GM21447 (cell line): ENCODE measurements at regions not wholly inside any gene's neighbourhood (a gene's known extent, or its start where the extent isn't known, plus 50 kb on each side); places are given as distances from the start of the nearest gene placed in this dataset.
"Not testable (repeated sequence)": the region's sequence is repeated elsewhere in the genome, so short reads cannot be mapped to it uniquely, and the experiment has no call there.

ENCODE experiments used
- ATAC-seq: cut with Tn5 transposase; IDR thresholded peaks from one replicate; pipeline ENCODE4 v1.9.1; 2021; ENCODE audit not compliant: unreplicated experiment

GRCh38 chr4:112770114-112770513 is 133.2 kb downstream of the LARP7 start:
- ATAC-seq: no peak

- ATAC-seq: no peak
Observed at GRCh38 chr4:112775801-112776200, 138.9 kb downstream of the LARP7 start.

GRCh38 chr4:112776535-112776934 is 139.6 kb downstream of the LARP7 start:
- no peak for ATAC-seq

- no peak for ATAC-seq
Observed at GRCh38 chr4:112778520-112778919, 141.6 kb downstream of the LARP7 start.

- no peak for ATAC-seq
Observed at GRCh38 chr4:112793033-112793432, 156.1 kb downstream of the LARP7 start.

GRCh38 chr4:112800001-112800400 is 163.1 kb downstream of the LARP7 start:
- no peak for ATAC-seq

GRCh38 chr4:112801341-112801740 is 164.4 kb downstream of the LARP7 start:
- no peak for ATAC-seq

GRCh38 chr4:112802780-112803179 is 165.8 kb downstream of the LARP7 start:
- no peak for ATAC-seq

- ATAC-seq: peak; percentile 78
Observed at GRCh38 chr4:112807083-112807482, 170.1 kb downstream of the LARP7 start.

GRCh38 chr4:112808001-112808400 is 171.1 kb downstream of the LARP7 start:
- ATAC-seq: no peak

- peak; percentile 44 for ATAC-seq
Observed at GRCh38 chr4:112813790-112814189, 176.8 kb downstream of the LARP7 start.

- ATAC-seq: peak; percentile 95
Observed at GRCh38 chr4:112817933-112818593, 181.1 kb downstream of the LARP7 start.

GRCh38 chr4:112818594-112818965 is 181.6 kb downstream of the LARP7 start:
- peak; percentile 35 for ATAC-seq

- ATAC-seq: no peak
Observed at GRCh38 chr4:112819729-112820128, 182.8 kb downstream of the LARP7 start.

- ATAC-seq: no peak
Observed at GRCh38 chr4:112823156-112823555, 186.2 kb downstream of the LARP7 start.

GRCh38 chr4:112823606-112824005 is 186.7 kb downstream of the LARP7 start:
- ATAC-seq: no peak

GRCh38 chr4:112830753-112831386 is 193.9 kb downstream of the LARP7 start:
- ATAC-seq: no peak

GRCh38 chr4:112832493-112832892 is 195.6 kb downstream of the LARP7 start:
- no peak for ATAC-seq

- no peak for ATAC-seq
Observed at GRCh38 chr4:112836895-112837294, 200.0 kb downstream of the LARP7 start.

- not testable (repeated sequence) for ATAC-seq
Observed at GRCh38 chr4:112838015-112838414, 201.1 kb downstream of the LARP7 start.

GRCh38 chr4:112840061-112840460 is 203.1 kb downstream of the LARP7 start:
- ATAC-seq: no peak

- ATAC-seq: no peak
Observed at GRCh38 chr4:112840619-112841018, 203.7 kb downstream of the LARP7 start.

- ATAC-seq: no peak
Observed at GRCh38 chr4:112842513-112842912, 205.6 kb downstream of the LARP7 start.
